HG02852 (cell line): ENCODE measurements at regions not wholly inside any gene's neighbourhood (a gene's known extent, or its start where the extent isn't known, plus 50 kb on each side); places are given as distances from the start of the nearest gene placed in this dataset.

ENCODE experiments used
- ATAC-seq: cut with Tn5 transposase; IDR thresholded peaks from one replicate; pipeline ENCODE4 v1.9.1; 2021; ENCODE audit warnings: mild to moderate bottlenecking, moderate library complexity; ENCODE audit not compliant: unreplicated experiment

DNA sequence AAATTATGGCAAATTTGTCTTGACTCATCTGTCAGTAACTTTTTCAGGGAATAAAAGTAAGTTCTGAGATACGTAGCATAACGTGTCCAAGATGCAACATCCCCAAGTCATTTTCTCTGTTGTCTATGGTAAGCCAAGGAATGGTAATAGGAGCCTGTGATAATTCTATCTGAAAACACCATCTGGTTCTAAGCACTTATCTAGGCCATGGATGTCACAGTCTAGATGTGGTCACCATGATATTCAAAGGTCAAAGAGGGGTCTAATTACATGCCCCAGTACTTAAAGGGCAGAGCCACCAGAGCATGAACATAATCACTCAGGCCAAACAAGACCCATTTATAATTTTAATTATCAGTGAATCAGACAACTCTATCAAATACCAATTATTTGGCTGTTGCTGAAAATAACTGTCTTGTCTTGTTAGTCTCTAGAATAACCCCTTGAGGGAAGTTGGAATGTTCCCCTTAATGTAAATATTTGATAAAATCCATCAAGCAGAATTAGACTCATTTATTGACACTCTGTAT lies 225.1 kb upstream of the MPPED2 start:
- no peak for ATAC-seq

DNA sequence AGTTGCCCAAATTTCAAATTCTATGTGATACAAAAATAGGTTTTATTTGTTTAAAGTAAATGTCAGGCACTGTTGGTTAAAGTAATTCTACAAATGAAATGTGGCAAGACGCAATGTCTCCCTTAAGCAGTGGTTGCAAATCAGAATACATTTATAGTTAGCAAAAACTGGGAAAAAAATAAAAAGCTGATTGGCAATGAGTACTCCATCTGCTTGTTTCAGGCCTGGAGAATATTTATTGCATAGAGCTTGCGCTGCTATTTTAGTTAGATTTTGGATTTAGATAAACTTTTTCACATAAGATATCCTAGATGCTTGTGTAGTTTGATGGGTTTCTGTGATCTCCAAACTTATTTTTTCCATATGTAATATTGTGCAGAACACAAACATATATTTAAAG lies 224.0 kb upstream of the MPPED2 start:
- ATAC-seq = no peak

DNA sequence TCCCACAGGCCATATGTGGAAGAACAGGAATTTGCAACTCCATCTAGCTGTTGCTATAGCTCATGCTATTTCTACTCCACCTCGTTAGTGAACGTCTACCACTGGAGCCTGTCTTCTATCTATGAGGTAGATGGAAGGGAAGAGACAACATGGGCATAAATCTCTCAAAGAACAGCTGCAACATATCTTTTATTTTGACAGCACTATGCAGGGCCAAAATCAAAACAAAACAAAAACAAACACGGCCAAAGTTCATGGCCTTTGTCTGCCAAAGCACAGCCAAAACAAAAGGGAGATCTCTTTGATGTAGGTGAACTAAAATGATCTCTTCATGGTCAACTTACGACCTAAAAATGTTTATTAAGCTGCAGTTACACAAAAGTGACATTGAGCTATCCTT lies 215.2 kb upstream of the MPPED2 start:
- ATAC-seq = no peak

DNA sequence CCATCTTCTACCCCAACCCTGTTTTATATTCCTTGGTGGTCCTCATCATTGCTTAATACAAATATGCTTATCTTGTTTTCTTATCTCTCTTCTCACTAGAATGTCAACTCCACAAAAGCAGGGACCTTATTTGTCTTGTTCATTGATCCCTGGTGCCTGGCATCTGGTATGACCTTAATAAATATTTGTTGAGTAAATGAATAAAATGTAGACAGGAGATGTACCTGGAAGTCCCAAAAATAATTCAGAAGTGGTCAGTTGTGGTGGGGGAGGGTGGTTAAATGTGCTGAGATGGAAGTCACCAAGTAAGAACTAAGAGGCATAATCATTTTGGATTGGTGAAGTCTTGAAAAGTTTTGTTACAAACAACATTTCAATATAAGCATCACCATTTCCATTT lies 214.8 kb upstream of the MPPED2 start:
- no peak for ATAC-seq

DNA sequence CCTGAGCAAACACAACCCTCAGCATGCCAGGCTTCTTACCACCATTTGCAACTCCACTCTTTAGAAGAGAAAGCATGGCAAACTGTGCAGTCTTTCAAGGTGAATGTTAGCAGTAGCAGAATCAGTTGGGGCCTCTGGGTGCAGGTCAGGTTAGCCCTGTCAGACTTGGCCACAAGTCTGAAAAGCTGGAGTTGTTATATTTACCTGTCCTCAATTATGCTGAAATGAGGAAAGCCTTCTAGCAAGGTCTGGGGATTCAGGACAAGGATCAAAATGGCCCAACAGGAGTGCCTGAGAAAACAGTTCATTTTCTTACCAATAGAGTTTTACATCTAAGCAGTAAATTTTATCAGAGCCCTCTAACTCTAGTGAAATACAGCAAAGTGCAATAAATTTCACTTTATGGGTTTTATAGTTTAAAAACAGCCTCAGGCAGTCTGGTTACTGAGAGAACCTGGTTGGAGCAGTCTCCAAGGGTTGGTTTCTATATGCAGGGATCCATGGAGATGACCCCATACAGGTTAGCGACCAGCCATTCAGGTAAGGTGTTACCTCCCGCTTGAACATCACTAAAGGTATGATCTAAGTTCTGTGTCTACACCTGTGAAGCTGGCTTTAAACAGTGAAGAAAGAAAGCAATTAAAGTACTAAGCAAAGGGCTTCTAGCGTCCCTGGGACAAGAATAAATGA lies 212.5 kb upstream of the MPPED2 start:
- ATAC-seq = no peak

DNA sequence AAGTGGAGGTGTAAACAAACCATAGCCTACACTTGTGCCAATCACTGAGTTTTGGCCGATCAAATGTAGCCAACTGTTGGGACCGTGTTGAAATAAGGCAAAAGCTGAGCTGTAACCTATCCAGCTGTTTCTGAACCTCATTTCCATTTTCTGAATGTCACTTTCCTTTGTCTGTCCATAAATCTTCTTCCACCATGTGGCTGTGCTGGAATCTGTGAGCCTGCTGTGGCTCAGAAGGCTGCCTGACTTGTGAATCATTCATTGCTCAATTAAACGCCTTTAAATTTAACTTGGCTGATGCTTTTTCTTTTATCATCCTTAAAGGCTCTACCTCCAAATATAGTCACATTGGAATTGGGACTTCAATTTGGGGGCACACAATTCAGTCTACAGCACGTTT lies 203.1 kb upstream of the MPPED2 start:
- no peak for ATAC-seq

DNA sequence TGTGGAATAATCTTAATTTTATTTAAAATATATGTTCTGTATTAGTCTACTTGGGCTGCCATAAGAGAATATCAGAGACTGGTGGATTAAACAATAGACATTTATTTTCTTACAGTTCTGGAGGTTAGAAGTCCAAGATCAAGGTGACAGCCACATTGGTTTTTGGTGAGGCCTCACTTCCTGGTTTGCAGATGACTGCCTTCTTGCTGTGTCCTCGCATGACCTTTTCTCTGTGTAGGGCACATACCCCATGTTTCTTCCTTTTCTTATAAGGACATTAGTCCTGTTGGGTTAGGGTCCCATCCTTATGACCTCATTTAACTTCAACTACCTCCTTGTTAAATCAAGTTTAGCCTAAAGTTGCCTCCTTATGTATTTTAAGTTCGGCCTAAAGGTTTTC lies 202.7 kb upstream of the MPPED2 start:
- ATAC-seq = no peak

DNA sequence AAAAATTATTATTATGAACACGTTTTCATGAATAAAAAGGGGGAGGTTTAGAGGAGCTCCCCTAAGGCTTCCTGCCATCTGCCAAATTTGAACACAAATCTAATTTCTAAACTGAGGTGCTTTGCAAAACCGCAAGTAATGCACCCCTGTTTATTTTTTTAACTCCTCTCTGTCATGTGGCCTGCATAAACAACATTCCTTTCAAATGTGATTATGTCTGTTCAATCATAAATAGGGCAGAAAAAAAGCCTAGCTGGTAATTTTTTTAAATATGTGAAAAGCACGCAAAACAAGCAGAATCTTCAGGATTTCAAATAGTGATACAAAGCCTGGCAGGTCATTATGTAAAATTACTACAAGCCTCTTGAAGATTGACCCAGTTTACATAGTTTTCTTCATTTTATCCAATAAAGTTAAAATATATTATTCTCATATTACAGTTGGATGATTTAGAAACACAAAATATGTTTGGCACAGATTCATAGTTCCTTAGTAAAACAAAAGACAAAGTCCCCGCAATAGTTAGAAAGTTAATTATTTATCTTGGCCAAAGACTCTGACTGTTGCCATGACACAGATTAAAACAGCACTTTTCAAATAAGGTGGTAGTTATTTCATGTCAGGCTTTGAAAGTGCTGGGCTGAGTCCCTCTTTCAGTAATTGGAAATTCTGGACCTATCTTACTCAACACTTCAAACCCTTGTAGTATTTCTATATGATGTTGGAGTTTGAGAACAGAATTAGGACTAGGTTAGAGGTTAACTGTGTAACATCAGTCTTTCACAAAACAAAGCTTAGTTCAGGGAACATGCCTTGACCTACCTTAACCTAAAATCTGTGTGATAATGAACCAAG lies 200.3 kb upstream of the MPPED2 start:
- no peak for ATAC-seq

DNA sequence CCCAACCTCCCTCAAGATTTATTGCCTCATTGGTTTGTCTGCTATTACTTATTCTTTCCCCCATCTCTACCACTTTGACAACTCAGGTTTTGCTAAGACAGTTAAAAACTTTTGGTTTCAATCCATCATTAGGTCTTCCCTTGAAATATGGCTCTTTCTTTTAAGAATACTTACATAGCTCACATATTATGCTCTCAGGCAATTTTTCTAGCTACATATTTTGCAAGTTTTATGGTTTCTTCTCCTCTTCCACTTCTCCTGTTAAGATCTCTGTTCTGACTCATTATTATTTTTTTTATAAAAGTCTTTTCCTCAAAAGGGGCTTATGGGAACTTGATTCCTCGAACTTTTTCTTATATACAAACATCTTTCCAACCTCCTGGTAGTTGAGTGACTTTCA lies 192.4 kb upstream of the MPPED2 start:
- ATAC-seq = no peak

DNA sequence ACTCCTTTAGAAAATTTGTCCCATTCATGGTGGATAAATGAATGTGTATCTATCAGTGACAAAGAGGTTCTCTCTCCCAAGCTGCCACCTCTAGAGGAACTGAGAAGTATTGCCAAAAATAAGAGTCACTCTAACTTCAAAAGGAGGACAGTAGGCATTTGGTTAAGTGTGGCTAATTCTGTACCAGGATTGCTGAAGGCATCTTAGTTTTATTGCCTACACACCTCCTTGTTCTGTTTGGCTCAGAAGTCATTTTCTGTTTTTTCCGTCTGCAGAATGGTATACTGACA lies 189.0 kb upstream of the MPPED2 start:
- no peak for ATAC-seq

DNA sequence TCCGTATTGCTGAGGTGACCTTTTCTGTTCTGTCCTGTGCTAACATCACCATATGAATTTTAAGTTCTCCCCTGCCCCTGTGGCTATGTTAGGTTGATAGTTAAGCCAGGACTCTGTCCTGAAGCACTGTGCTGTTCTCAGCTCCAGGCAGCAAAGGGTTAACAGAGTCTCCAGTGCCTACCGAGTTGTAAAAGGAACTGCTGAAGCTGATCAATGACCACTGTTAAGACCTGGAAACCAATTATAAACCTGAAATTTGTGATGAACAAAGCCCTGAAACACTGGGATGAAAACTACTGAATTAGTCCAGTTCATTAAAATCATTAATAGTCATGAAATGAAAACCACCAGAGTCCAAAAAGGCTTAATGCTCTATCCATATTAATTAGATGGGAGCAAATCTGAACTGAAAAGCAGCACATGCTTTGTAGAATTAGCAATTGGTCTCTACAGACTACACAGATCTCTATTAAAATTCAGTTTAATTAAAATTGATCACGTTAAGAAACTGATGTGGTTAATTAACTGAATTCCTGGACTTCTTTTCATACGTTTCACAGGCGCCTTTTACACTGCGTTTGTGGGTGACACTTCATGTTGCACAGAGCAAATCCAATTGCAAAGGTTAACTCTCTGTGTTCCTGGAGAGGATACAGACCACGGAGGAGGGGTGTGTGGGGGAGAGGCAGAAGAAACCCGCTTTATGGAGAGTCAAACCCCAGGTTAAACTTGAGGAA lies 188.5 kb upstream of the MPPED2 start:
- ATAC-seq = no peak

DNA sequence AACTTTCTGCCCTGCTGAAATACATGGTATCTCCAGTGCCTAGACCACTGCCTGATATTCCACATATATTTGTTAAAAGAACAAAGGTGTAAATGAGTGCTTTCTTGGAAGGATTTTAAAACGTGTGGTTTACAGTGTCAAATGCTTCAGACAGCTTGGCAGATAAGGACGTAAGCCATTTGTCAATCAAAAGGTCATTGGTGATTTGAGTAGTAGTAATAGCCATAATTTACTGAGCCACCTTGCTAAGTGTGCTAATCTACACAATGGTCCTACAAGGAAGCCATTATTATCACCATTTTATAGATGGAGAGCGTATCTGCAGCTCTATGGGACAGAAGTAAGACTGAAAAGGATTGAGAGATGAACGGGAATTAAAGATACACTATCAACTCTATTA lies 186.8 kb upstream of the MPPED2 start:
- no peak for ATAC-seq

DNA sequence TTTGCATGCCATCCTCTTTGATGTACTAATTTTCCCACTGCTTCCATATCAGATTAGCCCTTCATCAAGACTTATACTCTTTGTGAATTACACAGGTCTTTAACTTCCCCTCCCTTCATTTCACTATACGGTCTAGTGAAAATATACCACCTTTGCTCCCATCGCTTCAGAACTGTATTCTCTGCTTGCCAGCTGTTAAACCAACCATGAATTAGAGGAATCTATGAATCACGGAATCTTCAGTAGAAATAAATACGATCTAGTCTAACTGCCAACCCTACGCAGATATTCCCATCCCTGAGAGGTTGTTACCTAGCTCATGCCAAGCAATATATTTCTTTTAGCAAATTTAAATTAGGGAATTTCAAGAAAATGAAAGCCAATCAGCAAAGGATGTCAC lies 177.8 kb upstream of the MPPED2 start:
- ATAC-seq = no peak

DNA sequence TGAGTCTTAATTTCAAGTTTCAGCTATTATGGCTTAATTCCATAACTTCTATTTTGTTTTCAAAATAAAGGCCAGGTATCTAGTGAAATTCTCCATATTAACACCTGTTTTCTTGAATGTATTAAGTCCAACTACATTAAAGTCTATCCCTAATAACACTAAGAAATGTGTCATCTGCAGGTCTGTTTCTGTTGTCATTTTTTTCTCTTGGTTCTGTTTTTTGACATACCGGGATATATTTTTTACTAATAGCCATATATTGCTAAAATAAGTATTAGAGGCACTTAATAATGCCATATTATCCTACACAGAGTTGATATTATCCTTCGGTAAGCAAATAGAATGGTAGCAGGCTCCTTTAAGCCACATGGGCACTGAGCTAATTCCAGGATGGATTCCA lies 176.0 kb upstream of the MPPED2 start:
- no peak for ATAC-seq

DNA sequence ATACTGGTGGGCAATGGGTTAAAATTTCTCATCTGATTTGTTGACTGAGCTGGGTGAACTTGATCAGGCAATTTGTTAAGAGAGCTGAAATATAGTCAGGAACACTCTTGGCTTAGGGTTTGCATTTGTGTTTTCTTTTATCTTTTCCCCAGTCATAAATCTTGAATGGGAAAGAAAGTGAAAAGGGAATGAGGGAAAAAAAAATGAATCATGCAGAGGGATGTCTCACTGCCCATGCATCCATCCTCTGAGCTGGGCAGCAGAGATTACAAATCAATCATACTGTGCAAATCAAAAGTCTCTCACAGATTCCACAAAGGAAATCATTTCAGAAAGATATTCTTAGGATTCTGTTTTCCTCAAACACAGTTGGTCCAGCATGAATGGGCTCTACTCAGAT lies 174.2 kb upstream of the MPPED2 start:
- ATAC-seq = no peak

DNA sequence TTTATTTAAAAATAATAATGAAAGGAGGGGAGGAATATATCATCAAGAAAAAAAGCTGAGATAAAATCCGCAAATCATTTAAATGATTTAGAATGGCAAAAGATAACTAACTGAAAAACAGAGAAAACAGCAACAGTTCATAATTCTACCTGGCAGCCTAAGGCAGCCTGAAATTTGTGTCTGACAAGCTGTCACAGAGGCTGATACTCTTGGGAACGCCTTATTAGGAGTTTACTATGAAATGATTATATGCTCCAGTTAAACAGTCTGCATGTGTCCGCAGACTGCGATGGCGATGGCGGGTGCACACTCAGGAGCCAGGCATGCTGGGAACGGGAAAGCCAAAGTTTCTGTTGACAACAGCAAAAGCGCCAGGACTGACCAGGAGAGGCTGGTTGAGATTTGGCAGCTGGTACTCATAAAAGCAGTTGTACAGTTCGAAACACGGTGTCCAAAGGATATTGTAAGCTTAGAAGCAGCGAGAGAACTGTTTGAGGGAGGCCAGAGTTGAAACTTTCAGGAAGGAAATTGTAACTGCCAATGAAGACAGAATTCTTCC lies 172.9 kb upstream of the MPPED2 start:
- ATAC-seq = no peak

DNA sequence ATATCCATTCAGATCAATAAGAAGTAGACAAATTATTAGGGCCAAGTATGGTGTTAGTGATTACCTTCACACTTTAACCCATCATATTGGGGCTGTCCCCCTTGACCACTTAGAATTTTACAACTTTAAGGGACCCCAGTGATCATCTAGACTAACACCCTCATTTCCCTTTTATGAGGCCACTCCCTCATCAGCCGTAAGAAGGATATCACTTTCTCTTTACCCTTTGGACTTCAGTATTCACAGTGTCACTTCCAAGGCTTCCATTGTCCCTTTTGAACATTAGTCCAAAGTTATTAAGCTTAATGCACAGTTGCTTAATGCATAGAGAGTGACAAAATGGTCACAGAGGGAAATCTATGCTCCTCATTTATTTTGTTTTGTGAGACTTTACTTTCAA lies 172.4 kb upstream of the MPPED2 start:
- no peak for ATAC-seq

DNA sequence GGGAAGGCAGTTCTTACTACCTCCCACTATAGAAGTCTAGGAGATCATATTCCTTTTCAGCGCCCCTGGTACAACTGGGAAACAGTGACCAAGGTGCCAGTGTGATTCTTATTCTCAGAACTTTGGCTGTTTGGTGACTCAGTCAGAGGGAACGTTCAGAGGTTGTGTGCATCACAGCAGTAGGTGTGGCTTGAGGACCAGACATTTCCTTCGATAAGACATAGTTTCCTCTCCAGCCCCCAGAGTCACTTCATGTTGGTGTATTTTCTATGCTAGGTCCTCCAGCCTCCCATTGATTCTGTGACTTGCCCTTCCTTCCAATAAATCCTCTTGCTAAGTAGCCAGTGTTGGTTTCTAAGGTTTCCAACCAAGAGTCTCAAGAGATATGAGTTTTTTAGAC lies 171.9 kb upstream of the MPPED2 start:
- ATAC-seq = no peak

DNA sequence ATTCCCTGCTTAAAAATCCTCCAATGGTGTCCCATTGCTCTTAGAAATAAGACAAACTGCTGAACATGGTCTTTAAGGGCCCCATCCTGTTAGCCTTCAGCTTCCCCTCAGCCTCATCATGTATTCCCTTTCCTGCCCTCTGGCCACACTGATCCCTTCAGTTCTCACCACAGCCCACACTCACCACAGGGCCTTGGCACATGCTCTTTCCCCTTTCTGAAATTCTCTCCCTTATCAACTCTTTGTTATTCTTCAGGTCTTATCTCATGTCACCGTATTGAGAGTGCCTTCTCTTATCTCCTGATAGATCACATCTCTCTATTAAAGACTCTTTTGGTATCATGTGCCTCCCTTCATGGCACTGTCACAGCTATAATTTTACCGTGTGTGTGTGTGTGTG lies 167.8 kb upstream of the MPPED2 start:
- ATAC-seq = no peak

DNA sequence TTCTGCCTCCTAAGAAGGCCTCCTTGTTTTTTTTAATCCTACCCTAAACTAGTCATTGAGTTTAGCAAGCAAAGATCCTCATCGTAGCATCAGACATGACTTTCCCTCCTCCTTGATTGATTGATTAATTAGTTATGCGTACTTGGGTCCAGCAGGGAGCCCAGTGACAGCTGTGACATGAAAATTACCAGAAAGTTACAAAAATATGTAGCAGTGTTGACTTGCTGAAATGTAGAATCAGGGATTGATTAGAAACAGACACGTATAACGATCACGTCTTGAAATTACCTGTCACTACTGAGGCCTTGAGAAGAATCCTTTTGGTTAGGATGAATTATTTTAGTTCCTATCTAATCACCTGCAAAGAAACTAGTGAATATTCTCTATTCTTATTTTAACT lies 167.4 kb upstream of the MPPED2 start:
- no peak for ATAC-seq

DNA sequence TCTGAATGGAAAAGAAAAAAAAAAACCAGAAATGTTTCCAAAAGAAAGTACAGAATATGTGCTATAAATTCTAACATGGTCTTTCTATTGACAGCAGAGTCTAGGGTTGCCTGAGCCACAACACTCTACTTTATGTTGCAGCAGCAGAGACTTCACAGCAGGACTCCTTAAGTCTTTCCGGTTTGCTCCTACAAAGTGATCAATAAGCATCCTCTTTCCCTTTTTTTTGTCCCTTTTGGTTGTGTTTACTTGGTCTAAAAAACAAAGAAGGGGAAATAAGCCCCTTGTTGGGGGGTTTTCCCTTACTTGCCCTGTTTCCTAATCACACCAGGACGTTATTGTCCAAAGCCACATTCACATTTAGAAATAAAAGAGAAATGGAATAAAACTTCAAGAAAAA lies 163.1 kb upstream of the MPPED2 start:
- ATAC-seq = no peak
